Erythroblast (primary cell): ENCODE measurements at regions not wholly inside any gene's neighbourhood (a gene's known extent, or its start where the extent isn't known, plus 50 kb on each side); places are given as distances from the start of the nearest gene placed in this dataset.

ENCODE experiments used
- GATA1 ChIP-seq: IDR thresholded peaks from 2 replicates; pipeline ENCODE4 v1.6.1; 2011; ENCODE audit warnings: low read depth, mild to moderate bottlenecking, control low read depth, low read length, moderate library complexity
- POLR2A ChIP-seq: IDR thresholded peaks from 2 replicates; pipeline ENCODE4 v1.6.1; 2011; ENCODE audit warnings: mild to moderate bottlenecking, low read length

DNA sequence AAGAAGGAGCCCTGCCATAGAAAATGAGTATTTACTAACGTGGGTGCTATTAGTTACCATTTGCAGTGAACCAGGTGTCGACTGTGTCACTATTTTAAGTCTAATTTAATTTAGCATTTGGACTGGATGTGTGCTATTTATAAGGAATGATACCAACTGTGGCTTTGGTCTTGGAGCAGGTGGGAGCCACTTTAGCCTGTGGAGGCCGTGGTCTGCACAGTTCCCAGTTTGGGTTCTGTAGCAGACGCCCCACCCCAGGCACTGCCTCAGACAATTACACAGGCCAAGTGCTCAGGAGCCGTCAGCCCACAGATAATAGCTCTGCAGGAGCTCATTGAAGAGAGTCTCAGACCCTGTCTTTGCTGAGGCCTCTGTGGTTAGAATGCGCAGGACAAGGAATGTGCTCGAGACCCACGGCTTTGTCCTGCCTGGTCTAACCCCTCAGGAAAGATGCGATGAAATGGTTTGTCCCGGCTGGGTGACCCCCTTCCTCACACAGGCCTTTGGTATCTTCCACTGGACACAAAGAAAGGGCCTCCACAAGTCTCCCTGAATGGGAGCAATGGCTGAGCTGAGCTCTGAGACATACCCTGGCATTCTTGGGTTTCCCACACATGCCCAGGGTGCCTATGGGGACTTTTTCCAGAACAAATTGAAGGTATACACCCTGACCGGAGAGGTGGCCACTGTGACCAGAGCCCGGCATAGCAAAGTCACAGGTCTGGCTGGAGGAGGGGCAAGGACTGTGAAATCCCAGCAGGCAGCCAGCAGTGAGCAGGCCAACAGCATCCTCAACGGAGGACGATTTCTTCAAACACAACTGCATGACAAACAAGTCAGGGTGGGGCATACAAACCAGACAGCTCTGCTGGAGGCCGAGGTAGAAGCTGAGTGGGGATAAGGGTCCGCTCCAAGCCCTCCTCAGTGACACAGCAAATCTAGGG is 251.2 kb downstream of the ARHGAP12 start:
- TF ChIP-seq POLR2A (no peak), GATA1 (no peak)
